Psoas muscle (tissue), 7 donors: ENCODE measurements at regions not wholly inside any gene's neighbourhood (a gene's known extent, or its start where the extent isn't known, plus 50 kb on each side); places are given as distances from the start of the nearest gene placed in this dataset.

ENCODE experiments used
- ATAC-seq, 4 donors: fragments of 200-7000 bp; cut with Tn5 transposase; one replicate each; pipeline ENCODE4 v1.9.1; 2020; ENCODE audit warnings: moderate library complexity in 3 of 4, mild to moderate bottlenecking in 2 of 4
- DNase-seq, 2 donors: peaks; one replicate each; pipeline ENCODE4 v3.0.0-alpha.2; 2020
- H3K27ac ChIP-seq: fragments of 200-600 bp; one replicate; pipeline ENCODE4 v1.8.0; 2022
- H3K27me3 ChIP-seq, 3 donors: fragments of 200-600 bp in 1 of 3; one replicate each; pipeline versions ENCODE4 v1.6.1 to v1.8.0; 2013 to 2022; ENCODE audit warnings: low read length in 2 of 3, mild to moderate bottlenecking in 2 of 3, moderate library complexity in 1 of 3; ENCODE audit not compliant: insufficient read depth in 3 of 3
- H3K36me3 ChIP-seq, 2 donors: fragments of 200-600 bp in 1 of 2; one replicate each; pipeline versions ENCODE4 v1.6.1 to v1.8.0; 2013 to 2022; ENCODE audit warnings: low read depth in 1 of 2, mild to moderate bottlenecking in 1 of 2, moderate library complexity in 1 of 2; ENCODE audit not compliant: insufficient read depth in 1 of 2
- H3K4me1 ChIP-seq: fragments of 200-600 bp; one replicate; pipeline ENCODE4 v1.8.0; 2022
- H3K4me3 ChIP-seq: fragments of 200-600 bp; one replicate; pipeline ENCODE4 v1.8.0; 2022; ENCODE audit warnings: mild to moderate bottlenecking
- H3K9me3 ChIP-seq: fragments of 200-600 bp; one replicate; pipeline ENCODE4 v1.8.0; 2022
- CTCF ChIP-seq: fragments of 200-600 bp; IDR thresholded peaks from one replicate; pipeline ENCODE4 v1.8.0; 2022; ENCODE audit warnings: antibody characterized with exemption
- WGBS, 3 donors: extraction: QIAGEN DNeasy Blood & Tissue Kit; methylation state at CpG; one replicate each; pipeline versions ENCODE4 v1.1.6 to v1.1.7; 2013; 5-methylcytosine and 5-hydroxymethylcytosine counted together
- intact Hi-C, 2 donors: fragments of 100-400 bp; cut with DNase I; formaldehyde crosslinking; loops; one replicate each; pipeline versions ENCODE4 v1.11.0 to v1.14.2; 2022
- donor health status: healthy with polysubstance abuse.
- donor health status: DM: no; HTN: no; CAD: no; lungs with moderate emphysema.
- donor health status: Bipolar disorder and iron deficiency.
- donor health status: healthy.
- donor health status: DM: yes; HTN: yes; CAD: no.
- donor health status: DM: no; HTN: no; CAD: no.
- donor health status: DM: yes; HTN: yes; CAD: no.

- H3K4me1 ChIP-seq: no peaks in the 10 kb centered on the region
- H3K27ac ChIP-seq: no peak overlapping the region
- H3K9me3 ChIP-seq: no peaks in the 10 kb centered on the region
- H3K36me3 ChIP-seq: no peaks in the 10 kb centered on the region
- TF ChIP-seq CTCF: no peak
- H3K4me3 ChIP-seq: no peak overlapping the region
- WGBS, 3 donors: 62 to 89% (median 74%) methylated on average over 8 of the region's 8 CpGs
- no peak for DNase-seq
- intact Hi-C loops: no loop called here
- no peaks in the 10 kb centered on the region for H3K27me3 ChIP-seq
- no peak for ATAC-seq
These were observed 928.9 kb upstream of the CITED2 start for GRCh38 chr6:140303218-140303949.

- Histone ChIP-seq H3K4me1 (no peaks in the 10 kb centered on the region), H3K4me3 (no peak overlapping the region), H3K27ac (no peak overlapping the region), H3K36me3 (no peaks in the 10 kb centered on the region), H3K9me3 (no peaks in the 10 kb centered on the region), H3K27me3 (no peaks in the 10 kb centered on the region)
- WGBS, 3 donors: 92 to 94% (median 94%) methylated on average over 1 of the region's 1 CpG
- ATAC-seq (no peak), DNase-seq (no peak)
- no peak for TF ChIP-seq CTCF
- intact Hi-C loops: no loop called here
These were observed 925.9 kb upstream of the CITED2 start for GRCh38 chr6:140300331-140300730.

GRCh38 chr6:140289186-140289585 is 914.7 kb upstream of the CITED2 start:
- Histone ChIP-seq H3K36me3 (no peaks in the 10 kb centered on the region), H3K27ac (no peak overlapping the region), H3K9me3 (no peaks in the 10 kb centered on the region), H3K4me1 (peaks cover 11% of the 10 kb centered on the region), H3K4me3 (no peak overlapping the region), H3K27me3 (no peaks in the 10 kb centered on the region)
- intact Hi-C loops: no loop called here
- DNase-seq (no peak), ATAC-seq (no peak)
- TF ChIP-seq CTCF: no peak
- WGBS, 3 donors: 33 to 51% (median 42%) methylated on average over 3 of the region's 3 CpGs

GRCh38 chr6:140285998-140286690 is 911.7 kb upstream of the CITED2 start:
- Histone ChIP-seq H3K9me3 (no peaks in the 10 kb centered on the region), H3K36me3 (no peaks in the 10 kb centered on the region), H3K4me1 (peaks cover 11% of the 10 kb centered on the region), H3K27ac (no peak overlapping the region), H3K27me3 (no peaks in the 10 kb centered on the region), H3K4me3 (no peak overlapping the region)
- ATAC-seq (no peak), DNase-seq (no peak)
- TF ChIP-seq CTCF: no peak
- intact Hi-C loops: no loop called here
- 71 to 73% (median 72%) methylated on average over 1 of the region's 1 CpG for WGBS, 3 donors
